Mucosa of descending colon (tissue), 3 donors: ENCODE measurements at regions not wholly inside any gene's neighbourhood (a gene's known extent, or its start where the extent isn't known, plus 50 kb on each side); places are given as distances from the start of the nearest gene placed in this dataset.

ENCODE experiments used
- ATAC-seq: fragments of 200-7000 bp; cut with Tn5 transposase; one replicate; pipeline ENCODE4 v1.9.1; 2020; ENCODE audit warnings: mild to moderate bottlenecking, moderate library complexity
- DNase-seq, 3 donors: peaks; one replicate each; pipeline ENCODE4 v3.0.0-alpha.2; 2020
- H3K36me3 ChIP-seq: fragments of 200-600 bp; one replicate; pipeline ENCODE4 v1.8.0; 2021; ENCODE audit warnings: low read depth, mild to moderate bottlenecking
- H3K4me1 ChIP-seq: fragments of 200-600 bp; one replicate; pipeline ENCODE4 v1.8.0; 2021; ENCODE audit warnings: low read depth, mild to moderate bottlenecking
- H3K4me3 ChIP-seq: fragments of 200-600 bp; one replicate; pipeline ENCODE4 v1.8.0; 2021; ENCODE audit warnings: mild to moderate bottlenecking
- H3K9me3 ChIP-seq: fragments of 200-600 bp; one replicate; pipeline ENCODE4 v1.8.0; 2021; ENCODE audit warnings: mild to moderate bottlenecking
- intact Hi-C, 2 donors: fragments of 100-400 bp; cut with DNase I in 1 of 2; cut with micrococcal nuclease in 1 of 2; formaldehyde crosslinking; loops; one replicate each; pipeline versions ENCODE4 v1.11.0 to v1.11.1; 2022; cut with DNase I, micrococcal nuclease
- TF ChIP-seq, protein P1 (sequence below): fragments of 200-600 bp; IDR thresholded peaks from one replicate; pipeline ENCODE4 v1.8.0; 2022; ENCODE audit warnings: antibody characterized with exemption, mild to moderate bottlenecking
- donor health status: DM: no; HTN: no; CAD: no; lungs with moderate emphysema.
- donor health status: DM: no; HTN: no; CAD: no.
- donor health status: DM: no; HTN: yes; CAD: no.

DNA sequence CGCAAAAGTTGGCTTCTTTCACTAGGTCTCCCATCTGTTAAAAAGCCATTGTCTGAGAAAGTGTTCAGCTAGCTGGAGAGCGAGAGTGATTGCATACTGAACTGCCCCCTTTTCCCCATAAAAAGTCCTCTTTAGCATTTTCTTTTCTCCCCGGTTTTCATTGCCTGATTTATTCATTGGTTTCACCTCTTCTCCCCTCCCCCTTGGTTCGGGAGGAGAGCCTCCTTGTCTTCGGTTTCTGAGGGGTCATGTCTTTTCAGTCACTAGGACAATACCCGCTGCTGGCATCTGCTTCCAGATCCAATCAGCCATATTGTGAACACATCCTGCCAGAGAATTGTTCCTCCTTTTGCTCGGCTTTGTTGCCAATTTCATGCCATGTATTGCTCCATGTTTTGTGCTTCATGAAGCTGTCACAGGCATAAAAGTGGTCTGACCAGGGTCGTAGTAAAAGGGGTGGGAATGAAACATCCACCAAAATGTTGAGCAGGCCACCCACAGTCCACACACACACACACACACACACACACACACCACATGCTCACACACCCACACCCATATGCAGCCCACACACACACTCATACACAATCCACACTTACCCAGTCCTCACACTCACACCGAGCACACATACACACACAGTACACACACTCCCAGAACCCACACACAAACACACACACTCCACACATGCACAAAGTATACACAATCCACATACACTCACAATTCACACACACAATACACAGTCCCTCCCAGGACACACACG is 136.0 kb downstream of the NKX6-1 start:
- Histone ChIP-seq H3K36me3 (no peaks in the 10 kb centered on the region), H3K9me3 (no peaks in the 10 kb centered on the region), H3K4me1 (no peaks in the 10 kb centered on the region), H3K4me3 (no peak overlapping the region)
- TF ChIP-seq, protein P1, sequence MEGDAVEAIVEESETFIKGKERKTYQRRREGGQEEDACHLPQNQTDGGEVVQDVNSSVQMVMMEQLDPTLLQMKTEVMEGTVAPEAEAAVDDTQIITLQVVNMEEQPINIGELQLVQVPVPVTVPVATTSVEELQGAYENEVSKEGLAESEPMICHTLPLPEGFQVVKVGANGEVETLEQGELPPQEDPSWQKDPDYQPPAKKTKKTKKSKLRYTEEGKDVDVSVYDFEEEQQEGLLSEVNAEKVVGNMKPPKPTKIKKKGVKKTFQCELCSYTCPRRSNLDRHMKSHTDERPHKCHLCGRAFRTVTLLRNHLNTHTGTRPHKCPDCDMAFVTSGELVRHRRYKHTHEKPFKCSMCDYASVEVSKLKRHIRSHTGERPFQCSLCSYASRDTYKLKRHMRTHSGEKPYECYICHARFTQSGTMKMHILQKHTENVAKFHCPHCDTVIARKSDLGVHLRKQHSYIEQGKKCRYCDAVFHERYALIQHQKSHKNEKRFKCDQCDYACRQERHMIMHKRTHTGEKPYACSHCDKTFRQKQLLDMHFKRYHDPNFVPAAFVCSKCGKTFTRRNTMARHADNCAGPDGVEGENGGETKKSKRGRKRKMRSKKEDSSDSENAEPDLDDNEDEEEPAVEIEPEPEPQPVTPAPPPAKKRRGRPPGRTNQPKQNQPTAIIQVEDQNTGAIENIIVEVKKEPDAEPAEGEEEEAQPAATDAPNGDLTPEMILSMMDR, result no peak
- DNase-seq (no peak), ATAC-seq (no peak)
- intact Hi-C loops, result no loop called here

DNA sequence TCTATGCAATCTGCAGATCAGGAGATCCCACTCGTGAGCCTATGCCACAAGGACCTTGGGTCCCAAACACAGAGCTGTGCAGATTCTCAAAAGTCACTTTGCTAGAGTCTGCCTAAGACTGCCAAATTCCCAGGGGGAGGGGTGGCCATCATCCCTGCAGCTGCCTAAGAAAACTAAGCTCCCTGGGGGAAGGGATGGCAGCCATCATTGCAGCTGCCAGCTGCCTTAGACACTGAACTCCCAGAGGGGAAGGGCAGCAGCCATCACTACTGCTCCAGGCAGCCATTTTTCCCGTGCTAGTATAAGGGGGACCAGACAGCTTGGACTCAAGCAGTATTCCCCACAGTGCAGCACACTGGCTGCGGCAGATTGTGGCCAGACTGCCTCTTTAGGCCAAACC is 156.9 kb downstream of the NKX6-1 start:
- no peaks in the 10 kb centered on the region for H3K36me3 ChIP-seq
- no peak for ATAC-seq

DNA sequence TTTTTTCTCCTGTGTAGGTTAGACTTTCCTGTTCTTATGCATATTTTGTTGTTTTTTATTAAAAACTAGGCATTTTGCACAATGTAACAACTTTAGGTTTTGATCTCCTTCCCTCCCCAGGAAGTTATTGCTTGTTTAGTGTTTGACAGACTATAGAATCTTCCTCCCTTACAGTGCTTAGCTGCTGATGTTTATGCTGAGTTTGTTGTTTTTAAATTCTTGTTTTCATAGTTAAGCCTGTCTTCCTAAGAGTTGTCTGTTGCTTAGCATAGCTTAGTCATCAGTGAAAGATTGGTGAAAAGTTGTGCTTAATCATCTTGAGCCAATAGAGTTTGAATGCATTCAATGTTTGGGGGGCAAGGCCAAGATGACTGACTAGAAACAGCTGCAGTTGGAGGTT is 157.5 kb downstream of the NKX6-1 start:
- intact Hi-C loops, result no loop called here
- DNase-seq, result no peak
- Histone ChIP-seq H3K4me1 (no peaks in the 10 kb centered on the region), H3K9me3 (peaks cover 3% of the 10 kb centered on the region), H3K36me3 (no peaks in the 10 kb centered on the region), H3K4me3 (no peak overlapping the region)
- no peak for ATAC-seq
- TF ChIP-seq, protein P1, result no peak

More for the DNA sequence above, 156.9 kb downstream of the NKX6-1 start:
- no peaks in the 10 kb centered on the region for H3K4me1 ChIP-seq
- no peak for DNase-seq
- no peak overlapping the region for H3K4me3 ChIP-seq
- peaks cover 3% of the 10 kb centered on the region for H3K9me3 ChIP-seq
- TF ChIP-seq, protein P1, result no peak
- intact Hi-C loops, result no loop called here

DNA sequence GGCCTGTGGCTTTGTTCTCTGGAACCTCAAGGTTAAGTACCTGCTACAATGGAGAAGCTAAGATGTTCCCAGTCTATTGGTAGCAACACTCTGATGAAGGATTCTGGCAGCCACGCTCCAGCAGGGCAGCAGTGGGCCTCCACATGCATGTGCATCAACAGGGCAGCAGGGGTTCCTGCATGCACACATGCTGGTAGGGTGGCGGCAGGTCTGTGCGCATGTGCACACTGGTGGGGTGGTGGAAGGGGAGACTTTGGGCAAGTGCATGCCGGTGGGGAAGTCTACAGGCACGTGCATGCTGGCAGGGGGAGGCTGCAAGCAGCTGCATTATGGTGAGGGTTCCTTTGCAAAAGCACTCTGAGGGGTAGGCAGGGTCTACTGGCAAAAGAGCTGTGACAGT is 160.7 kb downstream of the NKX6-1 start:
- Histone ChIP-seq H3K36me3 (no peaks in the 10 kb centered on the region), H3K4me3 (no peak overlapping the region), H3K9me3 (no peaks in the 10 kb centered on the region), H3K4me1 (no peaks in the 10 kb centered on the region)
- intact Hi-C loops, result no loop called here
- TF ChIP-seq, protein P1, result no peak
- DNase-seq (no peak), ATAC-seq (no peak)

DNA sequence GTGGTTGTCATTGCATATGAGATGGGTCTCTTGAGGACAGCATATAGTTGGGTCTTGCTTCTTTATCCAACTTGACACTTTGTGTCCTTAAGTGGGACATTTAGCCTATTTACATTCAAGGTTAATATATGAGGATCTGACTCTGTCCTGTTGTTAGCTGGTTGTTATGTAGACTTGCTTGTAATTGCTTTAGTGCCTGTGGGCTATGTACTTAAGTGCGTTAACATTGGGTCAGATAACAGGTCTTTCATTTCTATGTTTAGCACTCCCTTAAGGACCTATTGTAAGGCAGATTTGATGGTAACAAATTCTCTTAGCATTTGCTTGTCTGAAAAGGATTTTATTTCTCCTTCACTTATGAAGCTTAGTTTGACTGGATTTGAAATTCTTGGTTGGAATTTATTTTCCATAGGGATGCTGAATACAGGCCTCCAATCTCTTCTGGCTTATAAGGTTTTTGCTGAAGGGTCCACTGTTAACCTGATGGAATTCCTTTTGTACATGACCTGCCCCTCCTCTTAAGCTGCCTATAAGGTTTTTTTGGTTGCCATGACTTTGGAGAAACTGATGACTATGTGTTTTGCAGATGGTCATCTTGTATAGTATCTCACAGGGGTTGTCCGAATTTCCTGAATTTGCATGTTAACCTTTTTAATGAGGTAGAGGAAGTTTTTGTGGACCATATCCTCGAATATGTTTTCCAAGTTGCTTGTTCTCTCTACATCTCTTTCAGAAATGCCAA is 162.0 kb downstream of the NKX6-1 start:
- Histone ChIP-seq H3K36me3 (no peaks in the 10 kb centered on the region), H3K9me3 (no peaks in the 10 kb centered on the region), H3K4me3 (no peak overlapping the region), H3K4me1 (no peaks in the 10 kb centered on the region)
- no peak for ATAC-seq
- DNase-seq, result no peak
- TF ChIP-seq, protein P1, result no peak
- intact Hi-C loops, result no loop called here
